Stimulated activated naive CD8-positive, alpha-beta T cell treated with anti-CD3 and anti-CD28 coated beads, Interleukin-15, Interleukin-2, amounts not matched to agents 100 U/mL and 50 U/mL, for 24 hours (primary cell): ENCODE measurements at regions not wholly inside any gene's neighbourhood (a gene's known extent, or its start where the extent isn't known, plus 50 kb on each side); places are given as distances from the start of the nearest gene placed in this dataset.
"Not testable (repeated sequence)": the region's sequence is repeated elsewhere in the genome, so short reads cannot be mapped to it uniquely, and the experiment has no call there.

ENCODE experiments used
- ATAC-seq: fragments of 150-1000 bp; cut with Tn5 transposase; one replicate; pipeline ENCODE4 v1.10.0; 2021
- DNase-seq: peaks from one replicate; pipeline ENCODE4 v3.0.0; 2021

GRCh38 chr4:181819946-181820345 is 423.3 kb upstream of the TENM3 start:
- no peak for ATAC-seq

GRCh38 chr4:181820553-181820952 is 422.6 kb upstream of the TENM3 start:
- no peak for ATAC-seq
- DNase-seq, result no peak

More at GRCh38 chr4:181819946-181820345, 423.3 kb upstream of the TENM3 start:
- no peak for DNase-seq

- ATAC-seq, result no peak
- DNase-seq, result no peak
Observed at GRCh38 chr4:181821039-181822004, 421.9 kb upstream of the TENM3 start.

- ATAC-seq (no peak), DNase-seq (no peak)
Observed at GRCh38 chr4:181822005-181822375, 421.2 kb upstream of the TENM3 start.

DNA sequence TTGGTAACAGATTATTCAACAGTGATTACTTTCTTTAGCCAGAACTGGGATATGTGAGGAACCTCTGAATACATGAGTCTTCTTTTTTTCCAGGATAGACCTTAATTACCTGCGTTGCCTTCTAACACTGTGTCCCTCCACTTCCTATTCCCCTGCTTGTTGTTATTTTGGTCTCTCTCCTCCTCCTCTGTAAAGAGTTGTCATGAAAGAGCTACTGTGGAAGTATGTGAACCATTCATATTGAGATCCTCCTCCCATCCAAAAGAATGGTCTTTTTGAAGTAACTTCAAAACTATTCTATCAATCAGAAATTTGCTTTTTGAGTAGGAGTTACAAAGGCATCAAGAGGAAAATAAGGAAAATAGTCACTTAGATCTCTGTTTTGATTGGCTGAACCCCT is 420.0 kb upstream of the TENM3 start:
- ATAC-seq (no peak), DNase-seq (no peak)

DNA sequence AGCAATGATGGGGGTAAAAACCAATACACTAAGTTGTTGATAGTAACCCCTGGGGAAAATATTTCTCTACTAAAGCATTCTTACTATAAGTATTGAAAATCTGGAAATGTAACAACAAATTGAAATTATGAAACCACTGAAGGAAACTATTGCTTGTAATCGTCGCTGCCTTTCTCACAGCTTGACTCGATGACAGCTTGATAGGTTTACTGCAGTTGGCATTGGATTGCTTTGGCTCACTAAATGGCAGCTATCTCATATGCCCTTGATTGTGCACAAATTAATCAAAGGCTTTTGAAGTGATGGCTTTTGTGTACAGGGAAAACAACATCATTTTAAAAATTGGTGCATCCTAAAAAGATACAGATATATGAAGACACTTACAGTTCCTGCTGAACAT is 419.6 kb upstream of the TENM3 start:
- DNase-seq, result no peak
- ATAC-seq, result no peak

- DNase-seq (no peak), ATAC-seq (no peak)
Observed at GRCh38 chr4:181825564-181825963, 417.6 kb upstream of the TENM3 start.

DNA sequence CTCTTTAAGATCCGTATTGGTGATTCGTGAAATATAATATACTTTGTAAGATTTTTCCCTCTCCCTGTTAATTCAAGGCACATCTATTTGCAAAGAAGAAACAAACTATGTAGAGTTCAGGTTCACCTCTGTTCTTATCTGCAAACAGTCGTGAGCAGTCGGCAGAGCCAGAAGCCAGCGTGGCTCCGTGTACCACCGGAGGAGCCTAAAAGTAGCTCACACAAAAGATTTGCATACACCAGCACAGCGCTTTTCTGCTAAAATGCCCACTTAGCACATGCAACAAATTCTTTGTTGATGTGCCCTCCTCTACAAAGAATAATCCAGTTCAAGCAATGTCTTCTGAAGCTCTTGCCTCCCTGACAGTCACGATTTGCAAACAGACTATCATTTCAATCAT is 416.0 kb upstream of the TENM3 start:
- DNase-seq (no peak), ATAC-seq (no peak)

DNA sequence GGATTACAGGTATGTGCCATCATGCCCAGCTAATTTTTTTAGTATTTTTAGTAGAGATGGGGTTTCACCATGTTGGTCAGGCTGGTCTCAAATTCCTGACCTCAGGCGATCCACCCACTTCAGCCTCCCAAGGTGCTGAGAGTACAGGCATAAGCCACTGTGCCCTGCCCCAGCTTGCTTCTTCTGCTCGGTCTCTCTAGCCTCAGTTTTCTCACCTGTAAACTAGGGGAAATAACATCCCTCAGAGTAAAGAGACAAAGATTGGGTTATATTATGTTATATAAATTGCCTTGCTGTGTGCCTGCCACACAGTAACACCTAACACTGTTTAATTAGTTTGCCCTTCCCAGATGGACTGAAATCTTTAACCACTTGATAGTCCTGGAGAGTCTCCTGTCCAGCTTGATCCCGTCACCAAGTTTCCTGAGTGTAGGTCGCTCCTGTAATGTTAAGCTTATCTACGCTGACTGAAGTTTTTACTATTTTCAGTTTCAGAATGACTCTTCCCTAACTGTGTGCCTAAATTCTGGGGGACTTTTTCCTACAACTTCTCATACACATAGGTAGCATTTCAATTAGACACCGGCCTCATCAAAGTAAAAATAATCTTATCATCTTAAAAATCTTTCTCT is 412.7 kb upstream of the TENM3 start:
- no peak for DNase-seq
- ATAC-seq, result no peak

DNA sequence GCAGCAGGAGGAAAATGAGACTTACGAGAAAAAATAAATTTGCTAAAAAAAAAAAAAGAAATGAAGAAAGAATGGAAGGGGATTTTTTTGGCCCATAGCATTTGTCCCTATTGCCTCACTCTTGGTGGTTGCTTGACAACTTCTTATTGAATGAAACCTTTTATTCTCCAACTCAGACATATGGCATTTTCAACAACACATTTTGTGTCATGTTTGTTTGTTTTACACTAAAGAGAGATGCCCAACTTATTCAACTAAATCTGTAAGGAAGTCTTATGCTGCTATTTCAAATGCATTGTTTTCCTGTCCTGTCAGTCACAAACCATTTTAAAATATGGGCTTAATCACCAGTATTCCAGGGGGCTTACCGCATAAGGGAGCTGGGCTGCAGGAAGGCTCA is 409.1 kb upstream of the TENM3 start:
- no peak for ATAC-seq

DNA sequence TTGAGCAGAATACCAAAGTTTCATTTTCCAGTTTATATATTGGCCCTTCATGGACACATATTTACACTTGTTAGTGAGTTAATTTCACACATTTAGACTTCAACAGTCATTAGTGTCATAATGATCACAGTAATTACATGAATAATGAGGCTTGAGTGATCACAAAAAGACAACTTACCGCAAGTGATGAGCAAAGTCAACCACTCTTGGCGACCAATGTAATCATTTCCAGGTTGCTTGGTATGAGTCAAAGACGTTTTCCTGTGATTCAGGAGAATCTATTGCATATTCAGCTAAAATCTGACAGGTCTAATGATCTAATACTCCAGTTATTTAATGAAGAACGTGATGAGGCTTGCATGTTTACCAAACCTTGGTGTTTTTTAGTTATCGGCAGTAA is 407.9 kb upstream of the TENM3 start:
- DNase-seq, result no peak
- ATAC-seq, result no peak

More for the DNA sequence above, 409.1 kb upstream of the TENM3 start:
- DNase-seq, result no peak

DNA sequence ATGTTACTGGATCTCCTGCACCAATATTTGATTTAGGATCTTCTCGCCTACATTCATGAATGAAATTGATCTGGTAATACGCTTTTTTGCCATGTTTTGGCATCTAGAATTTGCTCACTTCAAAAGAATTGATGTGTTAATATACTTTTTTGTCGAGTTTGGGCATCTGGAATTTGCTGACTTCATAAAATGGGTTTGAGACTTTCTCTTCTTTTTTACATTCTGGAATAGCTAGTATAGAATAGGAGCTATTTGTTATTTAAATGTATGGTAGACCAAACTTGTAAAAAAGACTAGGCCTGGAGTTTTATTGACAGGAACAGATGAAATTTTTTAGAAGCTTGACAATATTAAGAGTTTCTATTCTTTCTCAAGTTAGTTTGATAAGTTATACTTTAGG is 404.9 kb upstream of the TENM3 start:
- ATAC-seq (no peak), DNase-seq (no peak)

DNA sequence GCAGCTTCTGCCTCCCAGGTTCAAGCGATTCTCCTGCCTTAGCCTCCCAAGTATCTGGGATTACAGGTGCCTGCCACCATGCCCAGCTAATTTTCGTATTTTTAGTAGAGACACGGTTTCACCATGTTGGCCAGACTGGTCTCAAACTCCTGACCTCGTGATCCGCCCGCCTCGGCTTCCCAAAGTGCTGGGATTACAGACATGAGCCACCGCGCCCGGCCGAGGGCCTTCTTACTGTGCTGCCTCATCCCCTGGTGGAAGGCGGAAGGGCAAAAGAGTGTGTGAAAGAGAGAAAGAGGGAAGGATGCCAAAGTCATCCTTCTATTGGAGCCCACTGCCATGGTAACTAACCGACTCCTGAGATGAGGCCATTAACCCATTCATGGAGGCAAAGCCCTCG is 399.4 kb upstream of the TENM3 start:
- not testable (repeated sequence) for DNase-seq, ATAC-seq

- DNase-seq, result no peak
Observed at GRCh38 chr4:181845617-181846016, 397.6 kb upstream of the TENM3 start.

DNA sequence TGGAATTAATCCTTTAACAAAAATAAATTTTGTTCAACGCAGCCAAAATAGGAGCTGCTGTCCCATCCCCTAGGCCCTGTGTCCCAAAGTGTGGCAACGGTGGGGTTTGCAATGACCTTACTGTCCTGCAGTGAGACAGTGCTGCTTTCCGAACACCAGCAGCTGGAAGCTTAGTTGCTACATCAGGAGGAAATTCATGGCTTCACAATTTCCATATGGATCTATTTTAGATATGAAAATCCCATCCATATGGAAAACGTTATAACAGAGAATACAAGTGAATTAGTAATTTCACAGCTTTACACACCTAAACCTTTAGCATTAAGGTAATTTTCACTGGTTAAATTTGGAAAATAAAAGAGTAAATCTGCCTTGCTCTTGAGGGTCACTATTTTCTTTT is 396.3 kb upstream of the TENM3 start:
- no peak for ATAC-seq
- no peak for DNase-seq

More at GRCh38 chr4:181845617-181846016, 397.6 kb upstream of the TENM3 start:
- ATAC-seq, result no peak

- DNase-seq (no peak), ATAC-seq (no peak)
Observed at GRCh38 chr4:181848357-181848756, 394.8 kb upstream of the TENM3 start.

- DNase-seq (no peak), ATAC-seq (no peak)
Observed at GRCh38 chr4:181849472-181849871, 393.7 kb upstream of the TENM3 start.

DNA sequence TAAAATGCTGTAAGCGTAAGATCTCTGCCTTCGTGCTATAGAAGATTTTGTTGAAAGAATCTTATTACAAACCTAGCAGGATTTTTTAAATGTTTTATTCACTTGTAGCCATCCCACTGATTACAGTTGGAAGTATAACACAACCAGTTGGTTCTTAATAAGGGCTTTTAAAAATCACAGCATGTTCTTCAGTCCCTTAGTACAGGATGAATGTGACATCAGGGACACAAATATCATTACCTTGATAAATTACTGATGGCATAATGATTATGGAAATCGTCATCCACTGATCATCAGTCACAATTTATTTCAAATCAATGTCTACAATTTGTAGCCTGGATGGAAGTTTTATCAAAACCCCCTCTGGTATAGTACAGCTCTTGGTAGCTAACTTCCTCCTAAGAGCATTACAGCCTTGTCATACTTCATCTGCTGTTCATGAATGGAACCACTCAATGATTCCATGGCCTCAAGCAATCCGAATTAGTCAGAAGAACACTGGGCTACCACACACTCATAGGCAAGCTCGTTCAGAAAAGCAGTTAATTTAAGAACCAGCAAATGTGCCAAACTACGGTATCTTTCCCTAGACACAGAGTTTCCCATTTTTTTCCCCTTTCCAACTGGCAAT is 389.2 kb upstream of the TENM3 start:
- DNase-seq (no peak), ATAC-seq (no peak)

GRCh38 chr4:181855307-181855706 is 387.9 kb upstream of the TENM3 start:
- no peak for ATAC-seq

DNA sequence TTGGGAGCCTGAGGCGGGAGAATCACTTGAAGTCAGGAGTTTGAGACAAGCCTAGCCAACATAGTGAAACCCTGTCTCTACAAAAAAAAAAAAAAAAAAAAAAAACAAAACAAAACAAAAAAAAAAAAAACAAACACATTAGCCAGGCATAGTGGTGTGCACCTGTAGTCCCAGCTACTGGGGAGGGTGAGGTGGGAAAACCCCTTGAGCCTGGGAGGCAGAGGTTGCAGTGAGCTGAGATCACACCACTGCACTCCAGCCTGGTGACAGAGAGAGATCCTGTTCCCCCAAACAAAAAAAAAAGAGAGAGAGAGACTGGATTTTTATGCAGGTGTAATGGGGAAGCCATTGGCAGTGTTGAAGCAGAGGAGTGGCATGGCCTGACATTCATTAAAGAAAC is 385.7 kb upstream of the TENM3 start:
- ATAC-seq, result not testable (repeated sequence)

More at GRCh38 chr4:181855307-181855706, 387.9 kb upstream of the TENM3 start:
- DNase-seq, result no peak

DNA sequence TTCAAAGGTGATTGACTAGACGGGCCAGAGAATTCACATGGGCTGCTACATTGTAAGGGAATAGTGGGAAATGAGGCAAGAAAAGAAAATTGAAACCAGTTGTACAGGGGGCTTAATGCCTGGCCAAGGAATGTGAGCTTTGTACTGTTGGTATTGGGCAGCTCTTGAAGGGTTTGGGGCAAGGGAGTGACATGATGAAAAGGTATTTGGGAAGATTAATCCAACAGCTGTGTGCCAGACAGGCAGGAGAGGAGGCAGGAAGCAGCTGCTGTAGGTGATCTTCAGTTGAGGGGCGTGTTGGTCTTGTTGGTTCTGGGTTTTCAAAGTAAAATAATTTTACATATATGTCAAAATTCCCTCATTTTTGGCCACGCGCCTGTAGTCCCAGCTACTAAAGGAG is 384.5 kb upstream of the TENM3 start:
- no peak for ATAC-seq
- no peak for DNase-seq

More for the DNA sequence above, 385.7 kb upstream of the TENM3 start:
- not testable (repeated sequence) for DNase-seq

GRCh38 chr4:181859439-181859838 is 383.8 kb upstream of the TENM3 start:
- ATAC-seq, result no peak
- no peak for DNase-seq

GRCh38 chr4:181860157-181860556 is 383.0 kb upstream of the TENM3 start:
- DNase-seq, result no peak
- no peak for ATAC-seq
